ENCODE measurements at regions not wholly inside any gene's neighbourhood (a gene's known extent, or its start where the extent isn't known, plus 50 kb on each side); places are given as distances from the start of the nearest gene placed in this dataset.
"Not testable (repeated sequence)": the region's sequence is repeated elsewhere in the genome, so short reads cannot be mapped to it uniquely, and the experiment has no call there.

DNA sequence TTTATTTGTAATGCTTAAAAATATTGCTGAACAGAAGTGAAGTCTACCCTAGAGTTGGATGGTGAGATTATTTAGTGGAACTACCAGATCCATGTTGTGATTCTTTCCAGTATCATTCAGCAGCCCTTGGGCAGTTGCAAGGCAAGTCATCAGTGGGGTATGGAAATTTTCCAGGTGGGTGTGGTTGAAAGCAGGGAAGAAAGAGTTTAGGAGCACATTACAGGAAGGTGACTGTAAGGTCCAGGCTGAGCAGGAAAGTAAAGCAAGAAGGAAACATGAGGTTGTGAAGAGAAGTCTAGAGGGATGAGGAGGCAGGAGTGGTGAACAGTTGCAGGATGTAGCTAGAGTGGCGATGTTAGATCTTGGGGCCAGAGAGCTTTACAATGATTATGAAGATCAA is 178.0 kb upstream of the ROPN1B start:
- DNase-seq (ENCODE audit: low spot score in 2 of 2); H3K4me3 ChIP-seq (ENCODE audit: low read depth, poor library complexity, severe bottlenecking); intact Hi-C loops (cut with DNase I; ENCODE audit: low total_unique reads): not testable (repeated sequence)
- WGBS, 2 donors: 88 to 90% methylated on average over 1 of the region's 1 CpG

DNA sequence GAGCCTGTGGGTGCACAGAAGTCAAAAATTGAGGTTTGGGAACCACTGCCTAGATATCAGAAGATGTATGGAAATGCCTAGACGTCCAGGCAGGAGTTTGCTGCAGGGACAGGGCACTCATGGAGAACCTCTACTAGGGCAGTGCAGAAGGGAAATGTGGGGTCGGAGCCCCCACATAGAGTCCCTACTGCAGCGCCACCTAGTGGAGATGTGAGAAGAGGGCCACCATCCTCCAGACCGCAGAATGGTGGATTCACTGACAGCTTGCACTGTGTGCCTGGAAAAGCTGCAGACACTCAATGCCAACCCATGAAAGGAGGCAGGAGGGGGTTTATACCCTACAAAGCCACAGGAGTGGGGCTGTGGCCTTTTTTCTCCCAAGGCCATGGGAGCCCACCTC is 159.0 kb upstream of the ROPN1B start:
- DNase-seq (ENCODE audit: low spot score in 2 of 2); H3K4me3 ChIP-seq (ENCODE audit: low read depth, poor library complexity, severe bottlenecking); intact Hi-C loops (cut with DNase I; ENCODE audit: low total_unique reads): not testable (repeated sequence)
- 58 to 66% methylated on average over 4 of the region's 4 CpGs for WGBS, 2 donors

- 62 to 65% methylated on average over 5 of the region's 5 CpGs for WGBS, 2 donors
- intact Hi-C loops (cut with DNase I; ENCODE audit: low total_unique reads); DNase-seq (ENCODE audit: low spot score in 2 of 2); H3K4me3 ChIP-seq (ENCODE audit: low read depth, poor library complexity, severe bottlenecking): not testable (repeated sequence)
Measured at GRCh38 chr3:125822175-125822574, 146.8 kb upstream of the ROPN1B start.

GRCh38 chr3:125831005-125831750 is 137.8 kb upstream of the ROPN1B start:
- intact Hi-C loops (cut with DNase I; ENCODE audit: low total_unique reads); DNase-seq (ENCODE audit: low spot score in 2 of 2); H3K4me3 ChIP-seq (ENCODE audit: low read depth, poor library complexity, severe bottlenecking): not testable (repeated sequence)
- WGBS, 2 donors: 93 to 97% methylated on average over 2 of the region's 2 CpGs

GRCh38 chr3:125835562-125835961 is 133.4 kb upstream of the ROPN1B start:
- DNase-seq (ENCODE audit: low spot score in 2 of 2); H3K4me3 ChIP-seq (ENCODE audit: low read depth, poor library complexity, severe bottlenecking); intact Hi-C loops (cut with DNase I; ENCODE audit: low total_unique reads): not testable (repeated sequence)
- 68 to 72% methylated on average over 8 of the region's 8 CpGs for WGBS, 2 donors

DNA sequence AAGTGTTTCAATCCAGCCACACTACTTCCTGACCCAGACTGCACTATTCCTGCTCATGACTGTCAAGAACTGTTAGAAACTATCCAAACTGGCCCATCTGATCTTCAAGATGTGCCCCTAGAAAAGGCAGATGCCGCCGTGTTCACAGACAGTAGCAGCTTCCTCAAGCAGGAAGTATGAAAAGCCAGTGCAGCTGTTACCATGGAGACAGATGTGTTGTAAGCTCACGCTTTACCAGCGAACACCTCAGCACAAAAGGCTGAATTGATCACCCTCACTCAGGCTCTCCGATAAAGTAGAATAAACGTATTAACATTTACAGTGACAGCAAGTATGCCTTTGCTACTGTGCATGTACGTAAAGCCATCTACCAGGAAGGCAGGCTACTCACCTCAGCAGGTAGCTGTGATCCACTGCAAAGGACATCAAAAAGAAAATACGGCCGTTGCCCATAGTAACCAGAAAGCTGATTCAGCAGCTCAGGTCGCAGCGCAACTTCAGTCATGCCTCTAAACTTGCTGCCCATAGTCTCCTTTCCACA is 132.9 kb upstream of the ROPN1B start:
- H3K4me3 ChIP-seq (ENCODE audit: low read depth, poor library complexity, severe bottlenecking); intact Hi-C loops (cut with DNase I; ENCODE audit: low total_unique reads); DNase-seq (ENCODE audit: low spot score in 2 of 2): not testable (repeated sequence)
- 30 to 35% methylated on average over 11 of the region's 11 CpGs for WGBS, 2 donors

GRCh38 chr3:125836786-125837185 is 132.2 kb upstream of the ROPN1B start:
- DNase-seq (ENCODE audit: low spot score in 2 of 2); H3K4me3 ChIP-seq (ENCODE audit: low read depth, poor library complexity, severe bottlenecking); intact Hi-C loops (cut with DNase I; ENCODE audit: low total_unique reads): not testable (repeated sequence)
- 66 to 83% methylated on average over 8 of the region's 8 CpGs for WGBS, 2 donors

DNA sequence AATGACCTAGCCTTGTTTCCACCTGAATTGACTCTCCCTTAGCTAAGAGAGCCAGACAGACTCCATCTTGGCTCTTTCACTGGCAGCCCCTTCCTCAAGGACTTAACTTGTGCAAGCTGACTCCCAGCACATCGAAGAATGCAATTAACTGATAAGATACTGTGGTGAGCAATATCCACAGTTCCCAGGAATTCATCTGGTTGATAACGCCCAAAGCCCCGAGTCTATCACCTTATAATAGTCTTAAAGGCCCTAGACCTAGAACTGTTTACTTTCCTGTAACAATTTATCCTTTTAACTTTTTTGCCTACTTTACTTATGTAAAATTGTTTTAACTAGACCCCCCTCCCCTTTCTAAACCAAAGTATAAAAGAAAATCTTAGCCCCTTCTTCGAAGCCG is 130.1 kb upstream of the ROPN1B start:
- H3K4me3 ChIP-seq (ENCODE audit: low read depth, poor library complexity, severe bottlenecking); DNase-seq (ENCODE audit: low spot score in 2 of 2); intact Hi-C loops (cut with DNase I; ENCODE audit: low total_unique reads): not testable (repeated sequence)
- WGBS, 2 donors: 94% methylated on average over 5 of the region's 5 CpGs

- intact Hi-C loops (cut with DNase I; ENCODE audit: low total_unique reads); DNase-seq (ENCODE audit: low spot score in 2 of 2); H3K4me3 ChIP-seq (ENCODE audit: low read depth, poor library complexity, severe bottlenecking): not testable (repeated sequence)
- 92 to 95% methylated on average over 3 of the region's 3 CpGs for WGBS, 2 donors
Measured at GRCh38 chr3:125840465-125840864, 128.5 kb upstream of the ROPN1B start.

DNA sequence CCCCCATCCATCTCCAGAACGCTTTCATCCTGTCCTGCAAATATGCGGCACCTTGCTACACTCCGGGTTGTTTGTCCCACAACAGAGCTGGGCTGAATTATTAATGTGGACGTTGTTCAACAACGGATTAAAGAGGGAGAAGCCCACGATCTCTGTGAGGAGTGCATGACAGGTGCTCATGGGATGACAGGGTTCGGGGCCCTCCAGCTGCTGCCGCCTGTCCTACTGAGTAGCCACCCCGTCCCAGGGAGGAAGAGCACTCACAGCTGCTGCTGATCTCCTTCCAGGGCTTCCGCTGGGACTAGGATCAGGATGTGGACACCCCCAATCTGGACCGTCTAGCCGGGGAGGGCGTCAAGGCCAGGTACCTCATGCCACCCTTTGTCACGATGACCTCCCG is 121.0 kb upstream of the ROPN1B start:
- DNase-seq (ENCODE audit: low spot score in 2 of 2); intact Hi-C loops (cut with DNase I; ENCODE audit: low total_unique reads); H3K4me3 ChIP-seq (ENCODE audit: low read depth, poor library complexity, severe bottlenecking): not testable (repeated sequence)
- 95 to 97% methylated on average over 14 to 15 of the region's 15 CpGs for WGBS, 2 donors

DNA sequence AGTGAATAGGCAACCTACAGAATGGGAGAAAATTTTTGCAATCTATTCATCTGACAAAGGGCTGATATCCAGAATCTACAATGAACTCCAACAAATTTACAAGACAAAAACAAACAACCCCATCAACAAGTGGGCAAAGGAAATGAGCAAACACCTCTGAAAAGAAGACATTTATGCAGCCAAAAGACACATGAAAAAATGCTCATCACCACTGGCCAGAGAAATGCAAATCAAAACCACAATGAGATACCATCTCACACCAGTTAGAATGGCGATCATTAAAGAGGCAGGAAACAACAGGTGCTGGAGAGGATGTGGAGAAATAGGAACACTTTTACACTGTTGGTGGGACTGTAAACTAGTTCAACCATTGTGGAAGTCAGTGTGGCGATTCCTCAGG is 114.0 kb upstream of the ROPN1B start:
- H3K4me3 ChIP-seq (ENCODE audit: low read depth, poor library complexity, severe bottlenecking); intact Hi-C loops (cut with DNase I; ENCODE audit: low total_unique reads); DNase-seq (ENCODE audit: low spot score in 2 of 2): not testable (repeated sequence)
- 82% methylated on average over 2 of the region's 2 CpGs for WGBS, 2 donors

DNA sequence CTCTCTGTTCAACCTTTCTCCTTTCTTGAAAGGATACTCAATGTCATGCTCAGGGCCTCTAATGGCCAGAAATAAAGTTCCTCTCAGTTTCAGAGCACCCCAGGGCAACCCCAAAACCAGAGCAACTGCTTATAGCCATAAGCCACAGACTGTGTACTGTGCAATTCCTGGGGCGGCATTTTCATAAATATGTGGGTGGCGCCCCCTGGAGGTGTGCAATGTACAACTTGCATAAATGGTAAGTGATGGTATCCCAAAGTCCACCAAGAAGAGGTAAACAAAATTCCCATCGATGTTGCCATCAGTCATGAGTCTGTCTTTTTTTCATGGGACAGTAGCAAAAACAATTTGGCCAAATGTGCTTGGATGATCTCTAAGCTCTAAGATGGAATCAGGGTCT is 108.4 kb upstream of the ROPN1B start:
- H3K4me3 ChIP-seq (ENCODE audit: low read depth, poor library complexity, severe bottlenecking); DNase-seq (ENCODE audit: low spot score in 2 of 2); intact Hi-C loops (cut with DNase I; ENCODE audit: low total_unique reads): not testable (repeated sequence)
- 90 to 94% methylated on average over 3 of the region's 3 CpGs for WGBS, 2 donors

DNA sequence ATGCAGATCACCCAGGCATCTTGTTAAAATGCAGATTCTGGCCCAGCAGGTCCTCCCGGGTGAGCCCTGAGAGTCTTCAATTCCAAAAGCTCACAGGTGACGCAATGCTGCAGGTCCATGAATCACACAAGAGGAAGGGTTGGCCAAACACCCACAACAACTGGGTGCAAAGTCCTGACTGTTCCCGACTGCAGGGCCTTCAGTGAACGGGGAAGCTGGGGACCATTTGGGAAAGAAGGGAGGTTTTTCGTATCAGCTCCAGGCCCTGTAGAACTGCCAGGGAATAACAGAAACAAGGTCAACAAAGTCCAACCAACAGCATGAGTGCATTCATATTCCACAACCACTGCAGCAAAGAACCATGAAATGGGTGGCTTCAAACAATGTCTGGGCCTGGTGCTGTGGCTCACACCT is 106.1 kb upstream of the ROPN1B start:
- DNase-seq (ENCODE audit: low spot score in 2 of 2); intact Hi-C loops (cut with DNase I; ENCODE audit: low total_unique reads); H3K4me3 ChIP-seq (ENCODE audit: low read depth, poor library complexity, severe bottlenecking): not testable (repeated sequence)
- 66 to 74% methylated on average over 5 of the region's 5 CpGs for WGBS, 2 donors

DNA sequence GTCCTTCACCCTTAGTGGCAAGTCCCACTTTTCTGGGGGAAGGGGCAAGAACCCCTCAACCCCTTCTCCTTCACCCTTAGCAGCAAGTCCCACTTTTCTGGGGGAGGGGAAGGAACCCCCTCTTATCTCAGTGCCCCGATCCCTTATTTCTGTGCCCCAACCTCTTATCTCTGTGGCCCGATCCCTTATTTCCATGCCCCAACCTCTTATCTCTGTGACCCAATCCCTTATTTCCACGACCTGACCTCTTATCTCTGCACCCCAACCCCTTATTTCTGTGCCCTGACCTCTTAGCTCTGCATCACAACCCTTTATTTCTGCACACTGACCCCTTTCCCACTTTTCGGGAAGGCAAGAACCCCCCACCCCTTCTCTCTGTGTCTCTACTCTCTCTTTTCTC is 104.4 kb upstream of the ROPN1B start:
- H3K4me3 ChIP-seq (ENCODE audit: low read depth, poor library complexity, severe bottlenecking); DNase-seq (ENCODE audit: low spot score in 2 of 2); intact Hi-C loops (cut with DNase I; ENCODE audit: low total_unique reads): not testable (repeated sequence)
- WGBS, 2 donors: 88 to 89% methylated on average over 4 of the region's 4 CpGs

DNA sequence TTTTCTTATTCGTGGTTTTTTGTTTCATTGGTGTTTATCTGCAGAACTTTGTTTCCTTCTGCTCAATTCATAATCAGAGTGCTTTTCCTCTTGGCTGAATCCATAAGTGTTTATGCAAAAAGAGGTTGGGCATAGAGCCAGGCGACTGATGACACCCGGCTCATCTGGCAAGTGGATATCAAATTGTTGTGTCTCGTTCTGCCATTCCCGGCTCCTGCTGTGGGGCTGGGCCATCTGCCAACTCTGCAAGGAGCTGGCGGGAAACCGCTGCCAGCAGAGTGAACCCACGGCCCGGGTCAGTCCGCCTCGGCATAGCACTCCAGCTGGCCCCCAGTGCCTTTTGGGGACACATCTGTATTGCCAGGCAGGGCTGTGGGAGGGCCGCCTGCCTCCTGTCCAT is 83.0 kb upstream of the ROPN1B start:
- intact Hi-C loops (cut with DNase I; ENCODE audit: low total_unique reads); H3K4me3 ChIP-seq (ENCODE audit: low read depth, poor library complexity, severe bottlenecking): not testable (repeated sequence)
- DNase-seq (ENCODE audit: low spot score in 2 of 2): peak; percentile 26 to 88
- WGBS, 2 donors: 25 to 26% methylated on average over 12 of the region's 12 CpGs

DNA sequence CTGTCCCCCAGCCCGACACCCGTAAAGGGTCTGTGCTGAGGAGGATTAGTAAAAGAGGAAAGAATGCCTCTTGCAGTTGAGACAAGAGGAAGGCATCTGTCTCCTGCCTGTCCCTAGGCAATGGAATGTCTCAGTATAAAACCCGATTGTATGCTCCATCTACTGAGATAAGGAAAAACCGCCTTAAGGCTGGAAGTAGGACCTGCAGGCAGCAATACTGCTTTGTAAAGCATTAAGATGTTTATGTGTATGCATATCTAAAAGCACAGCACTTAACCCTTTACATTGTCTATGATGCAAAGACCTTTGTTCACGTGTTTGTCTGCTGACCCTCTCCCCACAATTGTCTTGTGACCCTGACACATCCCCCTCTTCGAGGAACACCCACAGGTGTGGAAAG is 69.8 kb upstream of the ROPN1B start:
- WGBS, 2 donors: 83 to 89% methylated on average over 6 of the region's 6 CpGs
- DNase-seq (ENCODE audit: low spot score in 2 of 2); intact Hi-C loops (cut with DNase I; ENCODE audit: low total_unique reads); H3K4me3 ChIP-seq (ENCODE audit: low read depth, poor library complexity, severe bottlenecking): not testable (repeated sequence)

Data from lower leg skin (tissue), 3 donors.